ENCODE measurements at regions not wholly inside any gene's neighbourhood (a gene's known extent, or its start where the extent isn't known, plus 50 kb on each side); places are given as distances from the start of the nearest gene placed in this dataset.

DNA sequence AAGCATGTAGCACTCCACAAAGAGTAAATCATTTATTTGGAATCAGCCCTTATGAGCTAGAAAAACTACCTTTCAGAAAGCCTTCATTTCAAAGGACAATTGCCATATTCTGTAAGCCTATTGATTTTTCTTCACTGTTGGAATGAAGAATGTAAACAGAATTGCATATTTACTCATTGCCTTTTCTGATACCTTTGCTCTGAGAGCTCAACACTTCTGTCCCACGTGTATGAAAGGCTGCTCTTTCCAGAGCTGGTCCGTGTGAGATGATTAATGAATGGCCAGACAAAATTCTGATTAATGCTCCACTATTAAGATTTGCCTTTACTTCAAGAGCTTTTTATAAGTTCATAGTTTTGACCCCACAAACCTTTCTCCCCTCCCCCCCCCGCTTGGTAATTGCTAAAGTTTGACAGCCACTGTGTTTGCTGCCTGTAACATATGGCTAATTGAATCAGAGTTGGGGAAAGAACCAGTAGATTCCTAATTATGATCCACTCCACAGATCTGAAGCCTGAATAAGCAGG lies 63.0 kb upstream of the PLEKHA5 start:
- Mint-ChIP-seq H3K9me3 (ENCODE audit: low read depth, unreplicated experiment) (no peaks in the 10 kb centered on the region), H3K4me3 (ENCODE audit: low read depth, unreplicated experiment) (peak overlapping the region; percentile 60), H3K36me3 (ENCODE audit: insufficient read depth, unreplicated experiment) (no peaks in the 10 kb centered on the region), H3K4me1 (ENCODE audit: low read depth, unreplicated experiment) (peaks cover 36% of the 10 kb centered on the region), H3K27me3 (ENCODE audit: unreplicated experiment) (no peaks in the 10 kb centered on the region), H3K27ac (ENCODE audit: unreplicated experiment) (peak overlapping the region; percentile 93)
- BruUV-seq (replicated peaks), result no TSS peak
- intact Hi-C loops (cut with micrococcal nuclease; ENCODE audit: unreplicated experiment), result loop anchor here (1.0 to 5.0 kb wide), 4 partner anchors 31 to 204 kb away; no protein-coding TSS in a partner anchor
- DNase-seq, result peak; percentile 48
- TF ChIP-seq CTCF (IDR thresholded peaks at IDR 0.05; ENCODE audit: unreplicated experiment), result no peak
- CTCF ChIA-PET, result interaction anchor here (0.5 to 2.2 kb wide), 5 partner anchors 10 to 547 kb away, joined by 3 to 25 read pairs (median 4); no protein-coding TSS in a partner anchor

GRCh38 chr12:19068137-19068536 lies 61.4 kb upstream of the PLEKHA5 start:
- DNase-seq, result no peak
- no peak overlapping the region for H3K4me3 Mint-ChIP-seq (ENCODE audit: low read depth, unreplicated experiment)
- intact Hi-C loops (cut with micrococcal nuclease; ENCODE audit: unreplicated experiment), result loop anchor here (5.0 kb wide), 2 partner anchors 46 to 206 kb away; no protein-coding TSS in a partner anchor
- CTCF ChIA-PET, result interaction anchor here (0.7 kb wide), 1 partner anchor 102 kb away, joined by 3 read pairs; no protein-coding TSS in a partner anchor
- H3K27ac Mint-ChIP-seq (ENCODE audit: unreplicated experiment), result no peak overlapping the region
- H3K27me3 Mint-ChIP-seq (ENCODE audit: unreplicated experiment), result no peaks in the 10 kb centered on the region
- H3K4me1 Mint-ChIP-seq (ENCODE audit: low read depth, unreplicated experiment), result peaks cover 36% of the 10 kb centered on the region
- no peaks in the 10 kb centered on the region for H3K36me3 Mint-ChIP-seq (ENCODE audit: insufficient read depth, unreplicated experiment)
- BruUV-seq (replicated peaks), result no TSS peak
- peaks cover 2% of the 10 kb centered on the region for H3K9me3 Mint-ChIP-seq (ENCODE audit: low read depth, unreplicated experiment)
- TF ChIP-seq CTCF (IDR thresholded peaks at IDR 0.05; ENCODE audit: unreplicated experiment), result no peak

GRCh38 chr12:19070341-19070740 lies 59.2 kb upstream of the PLEKHA5 start:
- intact Hi-C loops (cut with micrococcal nuclease; ENCODE audit: unreplicated experiment), result no loop called here
- peaks cover 2% of the 10 kb centered on the region for H3K9me3 Mint-ChIP-seq (ENCODE audit: low read depth, unreplicated experiment)
- BruUV-seq (replicated peaks), result no TSS peak
- no peak for TF ChIP-seq CTCF (IDR thresholded peaks at IDR 0.05; ENCODE audit: unreplicated experiment)
- CTCF ChIA-PET, result no interaction called here
- DNase-seq, result no peak
- H3K36me3 Mint-ChIP-seq (ENCODE audit: insufficient read depth, unreplicated experiment), result no peaks in the 10 kb centered on the region
- H3K27me3 Mint-ChIP-seq (ENCODE audit: unreplicated experiment), result no peaks in the 10 kb centered on the region
- H3K4me3 Mint-ChIP-seq (ENCODE audit: low read depth, unreplicated experiment), result no peak overlapping the region
- H3K4me1 Mint-ChIP-seq (ENCODE audit: low read depth, unreplicated experiment), result peaks cover 28% of the 10 kb centered on the region
- H3K27ac Mint-ChIP-seq (ENCODE audit: unreplicated experiment), result no peak overlapping the region

GRCh38 chr12:19074700-19075099 lies 54.8 kb upstream of the PLEKHA5 start:
- TF ChIP-seq CTCF (IDR thresholded peaks at IDR 0.05; ENCODE audit: unreplicated experiment), result no peak
- BruUV-seq (replicated peaks), result no TSS peak
- no peaks in the 10 kb centered on the region for H3K4me1 Mint-ChIP-seq (ENCODE audit: low read depth, unreplicated experiment)
- CTCF ChIA-PET, result interaction anchor here (0.6 kb wide), 1 partner anchor 22 kb away, joined by 3 read pairs; no protein-coding TSS in a partner anchor
- H3K9me3 Mint-ChIP-seq (ENCODE audit: low read depth, unreplicated experiment), result peaks cover 2% of the 10 kb centered on the region
- H3K27me3 Mint-ChIP-seq (ENCODE audit: unreplicated experiment), result no peaks in the 10 kb centered on the region
- no peak overlapping the region for H3K27ac Mint-ChIP-seq (ENCODE audit: unreplicated experiment)
- no peak overlapping the region for H3K4me3 Mint-ChIP-seq (ENCODE audit: low read depth, unreplicated experiment)
- intact Hi-C loops (cut with micrococcal nuclease; ENCODE audit: unreplicated experiment), result no loop called here
- H3K36me3 Mint-ChIP-seq (ENCODE audit: insufficient read depth, unreplicated experiment), result no peaks in the 10 kb centered on the region
- DNase-seq, result no peak
